Suprapubic skin (tissue), 4 donors: ENCODE measurements at regions not wholly inside any gene's neighbourhood (a gene's known extent, or its start where the extent isn't known, plus 50 kb on each side); places are given as distances from the start of the nearest gene placed in this dataset.

ENCODE experiments used
- CTCF ChIP-seq, 2 donors: fragments of 200-600 bp in 1 of 2; fragments of 450-650 bp in 1 of 2; sonication (generic) in 1 of 2; IDR thresholded peaks; one replicate each; pipeline ENCODE4 v1.5.1; 2016 to 2019; ENCODE audit warnings: antibody characterized with exemption in 2 of 2, mild to moderate bottlenecking in 1 of 2, moderate library complexity in 1 of 2
- EP300 ChIP-seq: sonication (generic); formaldehyde crosslinking; IDR thresholded peaks from one replicate; pipeline ENCODE4 v1.6.1; 2017; ENCODE audit warnings: antibody characterized with exemption
- POLR2A ChIP-seq, 2 donors: fragments of 450-650 bp; IDR thresholded peaks; one replicate each; pipeline ENCODE4 v1.6.1; 2017; ENCODE audit warnings: antibody characterized with exemption in 2 of 2, mild to moderate bottlenecking in 2 of 2, moderate library complexity in 2 of 2
- POLR2AphosphoS5 ChIP-seq, 3 donors: sonication (generic); formaldehyde crosslinking; IDR thresholded peaks; one replicate each; pipeline ENCODE4 v1.6.1; 2017; ENCODE audit warnings: antibody characterized with exemption in 3 of 3

GRCh38 chr12:93288626-93289025 lies 89.1 kb upstream of the NUDT4 start:
- TF ChIP-seq CTCF (IDR thresholded peaks at IDR 0.05): no peak
- no peak for TF ChIP-seq POLR2AphosphoS5 (IDR thresholded peaks at IDR 0.05)
- TF ChIP-seq POLR2A (IDR thresholded peaks at IDR 0.05): no peak
- no peak for TF ChIP-seq EP300
